Peyer's patch (tissue), 4 donors: ENCODE measurements at regions not wholly inside any gene's neighbourhood (a gene's known extent, or its start where the extent isn't known, plus 50 kb on each side); places are given as distances from the start of the nearest gene placed in this dataset.

ENCODE experiments used
- DNase-seq, 3 donors: peaks; one replicate each; pipeline ENCODE4 v3.0.0-alpha.2; 2017 to 2019
- H3K27ac ChIP-seq, 4 donors: fragments of 200-600 bp; sonication (generic); one replicate each; pipeline ENCODE4 v1.5.1; 2016 to 2019
- H3K27me3 ChIP-seq, 2 donors: fragments of 200-600 bp; sonication (generic); one replicate each; pipeline ENCODE4 v1.5.1; 2019
- H3K36me3 ChIP-seq, 3 donors: fragments of 200-600 bp; sonication (generic); one replicate each; pipeline ENCODE4 v1.5.1; 2016 to 2019
- H3K4me1 ChIP-seq, 4 donors: fragments of 200-600 bp; sonication (generic); one replicate each; pipeline ENCODE4 v1.5.1; 2016 to 2019
- H3K4me3 ChIP-seq, 4 donors: fragments of 200-600 bp; sonication (generic); 1 replicate in 3 of 4; 2 replicates in 1 of 4; pipeline ENCODE4 v1.5.1; 2016 to 2019; ENCODE audit warnings: mild to moderate bottlenecking in 1 of 4
- H3K9me3 ChIP-seq, 4 donors: fragments of 200-600 bp; sonication (generic); one replicate each; pipeline ENCODE4 v1.5.1; 2016 to 2019; ENCODE audit warnings: mild to moderate bottlenecking in 1 of 4
- CTCF ChIP-seq, 6 experiments: fragments of 450-650 bp in 4 of 6; fragments of 200-600 bp in 2 of 6; sonication (generic) in 1 of 6; IDR thresholded peaks; one replicate each; pipeline ENCODE4 v1.5.1; 2017 to 2019; ENCODE audit warnings: antibody characterized with exemption in 6 of 6, mild to moderate bottlenecking in 3 of 6, moderate library complexity in 1 of 6
- POLR2A ChIP-seq, 2 donors: fragments of 450-650 bp; IDR thresholded peaks; one replicate each; pipeline ENCODE4 v1.5.1; 2017; ENCODE audit warnings: antibody characterized with exemption in 2 of 2, mild to moderate bottlenecking in 2 of 2, moderate library complexity in 2 of 2

- no peak overlapping the region for H3K4me3 ChIP-seq
- no peaks in the 10 kb centered on the region for H3K9me3 ChIP-seq
- no peaks in the 10 kb centered on the region for H3K36me3 ChIP-seq
- DNase-seq: no peak
- H3K4me1 ChIP-seq: no peaks in the 10 kb centered on the region
- TF ChIP-seq POLR2A (IDR thresholded peaks at IDR 0.05) (no peak), CTCF (IDR thresholded peaks at IDR 0.05) (no peak)
- no peak overlapping the region for H3K27ac ChIP-seq
- no peaks in the 10 kb centered on the region for H3K27me3 ChIP-seq
These were observed 130.8 kb upstream of the KRR1 start for GRCh38 chr12:75642226-75642625.

- Histone ChIP-seq H3K27me3 (no peaks in the 10 kb centered on the region), H3K36me3 (no peaks in the 10 kb centered on the region), H3K9me3 (no peaks in the 10 kb centered on the region), H3K4me3 (no peak overlapping the region), H3K27ac (no peak overlapping the region), H3K4me1 (no peaks in the 10 kb centered on the region)
- DNase-seq: peak in 1 of 3 donors; percentile 63
- no peak for TF ChIP-seq CTCF (IDR thresholded peaks at IDR 0.05)
- TF ChIP-seq POLR2A (IDR thresholded peaks at IDR 0.05): no peak
These were observed 129.8 kb upstream of the KRR1 start for GRCh38 chr12:75641031-75641780.

- TF ChIP-seq POLR2A (IDR thresholded peaks at IDR 0.05) (no peak), CTCF (IDR thresholded peaks at IDR 0.05) (no peak)
- no peaks in the 10 kb centered on the region for H3K9me3 ChIP-seq
- no peaks in the 10 kb centered on the region for H3K36me3 ChIP-seq
- no peaks in the 10 kb centered on the region for H3K4me1 ChIP-seq
- no peaks in the 10 kb centered on the region for H3K27me3 ChIP-seq
- DNase-seq: no peak
- H3K4me3 ChIP-seq: no peak overlapping the region
- no peak overlapping the region for H3K27ac ChIP-seq
These were observed 127.4 kb upstream of the KRR1 start for GRCh38 chr12:75638792-75639191.

GRCh38 chr12:75636607-75637006 is 125.2 kb upstream of the KRR1 start:
- Histone ChIP-seq H3K27me3 (no peaks in the 10 kb centered on the region), H3K4me1 (no peaks in the 10 kb centered on the region), H3K4me3 (no peak overlapping the region), H3K36me3 (no peaks in the 10 kb centered on the region), H3K9me3 (no peaks in the 10 kb centered on the region), H3K27ac (no peak overlapping the region)
- TF ChIP-seq POLR2A (IDR thresholded peaks at IDR 0.05) (no peak), CTCF (IDR thresholded peaks at IDR 0.05) (no peak)
- no peak for DNase-seq

GRCh38 chr12:75635606-75636444 is 124.4 kb upstream of the KRR1 start:
- TF ChIP-seq POLR2A (IDR thresholded peaks at IDR 0.05) (no peak), CTCF (IDR thresholded peaks at IDR 0.05) (no peak)
- H3K36me3 ChIP-seq: no peaks in the 10 kb centered on the region
- DNase-seq: no peak
- H3K27ac ChIP-seq: no peak overlapping the region
- H3K4me1 ChIP-seq: no peaks in the 10 kb centered on the region
- H3K4me3 ChIP-seq: no peak overlapping the region
- H3K9me3 ChIP-seq: no peaks in the 10 kb centered on the region
- no peaks in the 10 kb centered on the region for H3K27me3 ChIP-seq
